ENCODE measurements at regions not wholly inside any gene's neighbourhood (a gene's known extent, or its start where the extent isn't known, plus 50 kb on each side); places are given as distances from the start of the nearest gene placed in this dataset.

DNA sequence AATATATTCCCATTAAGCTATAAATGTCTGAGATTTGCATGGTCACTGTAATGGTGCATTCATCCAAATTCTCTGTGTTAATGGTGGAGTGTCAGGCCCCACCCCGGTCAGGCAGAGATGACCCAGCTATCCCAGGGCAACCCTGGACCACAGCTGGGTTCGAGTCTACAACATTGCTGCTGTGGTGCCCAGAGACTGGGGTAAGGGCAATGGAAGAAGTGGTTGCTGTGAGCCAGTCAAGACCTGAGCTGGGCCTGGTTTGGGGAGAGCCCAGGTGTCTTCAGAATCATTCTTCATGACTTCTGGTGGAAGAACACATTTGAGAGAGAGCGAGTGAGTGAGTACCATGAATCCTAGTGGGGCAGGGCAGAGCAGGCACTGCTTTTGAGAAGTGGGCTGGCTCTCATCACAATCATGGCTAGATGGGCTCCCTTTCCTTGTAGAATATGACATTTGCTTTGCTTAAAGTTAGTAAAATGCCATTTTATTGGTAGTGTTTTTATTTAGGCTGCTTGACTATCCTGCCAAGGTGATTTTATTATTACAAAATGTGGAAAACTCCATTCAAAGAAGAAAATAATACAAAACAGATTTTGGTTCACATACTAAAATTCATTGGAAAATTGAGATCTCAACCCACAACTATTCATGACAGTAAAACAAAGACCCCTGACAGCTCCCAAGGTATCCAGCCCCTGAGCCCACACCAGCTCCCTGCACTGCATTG lies 125.8 kb upstream of the SLC25A48 start:
- Histone ChIP-seq H3K4me2 (ENCODE audit: control insufficient read depth, insufficient read depth) (no peak overlapping the region), H3K9ac (ENCODE audit: control insufficient read depth, insufficient read depth, low read length) (no peak overlapping the region), H3K27me3 (replicated peaks in 1 of 2; ENCODE audit: control insufficient read depth in 2 of 2, insufficient read depth in 2 of 2, low read length in 1 of 2) (peaks cover 3% of the 10 kb centered on the region in 2 experiments; a peak in 2 of 4 replicates), H3K27ac (ENCODE audit: control insufficient read depth, insufficient read depth) (no peak overlapping the region), H2AFZ (ENCODE audit: control insufficient read depth, low read depth, low read length) (no peak overlapping the region), H4K20me1 (ENCODE audit: control insufficient read depth, insufficient read depth) (no peaks in the 10 kb centered on the region), H3K79me2 (ENCODE audit: control insufficient read depth, insufficient read depth, low read length) (no peaks in the 10 kb centered on the region), H3K4me3 (no peak overlapping the region), H3K36me3 (ENCODE audit: control insufficient read depth in 2 of 2, insufficient read depth in 2 of 2, low read length in 1 of 2) (no peaks in the 10 kb centered on the region), H3K9me3 (replicated peaks; ENCODE audit: control insufficient read depth, insufficient read depth, low read length) (no peaks in the 10 kb centered on the region), H3K4me1 (ENCODE audit: control insufficient read depth, insufficient read depth, low read length) (no peaks in the 10 kb centered on the region)
- RAD21 ChIA-PET (ENCODE audit: unreplicated experiment) = no interaction called here
- in situ Hi-C loops (cut with MboI) (no loop called here), intact Hi-C loops (cut with micrococcal nuclease; ENCODE audit: unreplicated experiment) (no loop called here)
- POLR2A ChIA-PET = no interaction called here
- no peak for ATAC-seq
- SMC1A ChIA-PET (ENCODE audit: uncharacterized antibody, unreplicated experiment) = no interaction called here
- DNase-seq (ENCODE audit: low read depth, low spot score) = no peak
- no peak for FAIRE-seq
- TF ChIP-seq NFYA (IDR thresholded peaks at IDR 0.05; ENCODE audit: borderline replicate concordance, low read depth, low read length) (no peak), JUNB (IDR thresholded peaks at IDR 0.05) (no peak), CBFB (IDR thresholded peaks at IDR 0.05; ENCODE audit: low read depth) (no peak), BHLHE40 (IDR thresholded peaks at IDR 0.05; ENCODE audit: borderline replicate concordance in 1 of 2, low read depth in 2 of 2, low read length in 1 of 2) (no peak), ATF7 (IDR thresholded peaks at IDR 0.05; ENCODE audit: low read depth) (no peak), BCL11A (IDR thresholded peaks at IDR 0.05; ENCODE audit: low read depth, low read length) (no peak), LARP7 (IDR thresholded peaks at IDR 0.05) (no peak), CHD4 (IDR thresholded peaks at IDR 0.05) (no peak), ATF3 (IDR thresholded peaks at IDR 0.05; ENCODE audit: borderline replicate concordance, extremely low read depth, low read depth, low read length) (no peak), PAX8 (IDR thresholded peaks at IDR 0.05) (no peak), ZNF217 (IDR thresholded peaks at IDR 0.05) (no peak), STAT1 (conservative IDR thresholded peaks at IDR 0.05) (no peak)
- TF ChIP-seq, protein P1, sequence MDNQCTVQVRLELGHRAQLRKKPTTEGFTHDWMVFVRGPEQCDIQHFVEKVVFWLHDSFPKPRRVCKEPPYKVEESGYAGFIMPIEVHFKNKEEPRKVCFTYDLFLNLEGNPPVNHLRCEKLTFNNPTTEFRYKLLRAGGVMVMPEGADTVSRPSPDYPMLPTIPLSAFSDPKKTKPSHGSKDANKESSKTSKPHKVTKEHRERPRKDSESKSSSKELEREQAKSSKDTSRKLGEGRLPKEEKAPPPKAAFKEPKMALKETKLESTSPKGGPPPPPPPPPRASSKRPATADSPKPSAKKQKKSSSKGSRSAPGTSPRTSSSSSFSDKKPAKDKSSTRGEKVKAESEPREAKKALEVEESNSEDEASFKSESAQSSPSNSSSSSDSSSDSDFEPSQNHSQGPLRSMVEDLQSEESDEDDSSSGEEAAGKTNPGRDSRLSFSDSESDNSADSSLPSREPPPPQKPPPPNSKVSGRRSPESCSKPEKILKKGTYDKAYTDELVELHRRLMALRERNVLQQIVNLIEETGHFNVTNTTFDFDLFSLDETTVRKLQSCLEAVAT (IDR thresholded peaks at IDR 0.05) = no peak
- no TSS peak for BruUV-seq (replicated peaks)
- 0% methylated on average over 3 of the region's 3 CpGs for WGBS (ENCODE audit: insufficient coverage, insufficient replicate concordance, low lambda C conversion rate, missing lambda C conversion rate)
- CTCF ChIA-PET = no interaction called here

All from GM12878 (cell line).